Inferior parietal cortex (tissue), 1 donor: ENCODE measurements at regions not wholly inside any gene's neighbourhood (a gene's known extent, or its start where the extent isn't known, plus 50 kb on each side); places are given as distances from the start of the nearest gene placed in this dataset.

Source experiments
- DNase-seq: peaks from one replicate; pipeline ENCODE4 v3.0.0-alpha.2; 2016; ENCODE audit errors: extremely low spot score

- no peak for DNase-seq
These were observed 149.8 kb upstream of the AKIRIN2 start for GRCh38 chr6:87851674-87852299.

GRCh38 chr6:87848616-87849015 lies 146.6 kb upstream of the AKIRIN2 start:
- no peak for DNase-seq

GRCh38 chr6:87847830-87848210 lies 145.8 kb upstream of the AKIRIN2 start:
- no peak for DNase-seq

- DNase-seq = no peak
These were observed 145.2 kb upstream of the AKIRIN2 start for GRCh38 chr6:87847135-87847829.

GRCh38 chr6:87846434-87846833 lies 144.4 kb upstream of the AKIRIN2 start:
- no peak for DNase-seq

- no peak for DNase-seq
These were observed 138.3 kb upstream of the AKIRIN2 start for GRCh38 chr6:87840324-87840723.

GRCh38 chr6:87837876-87838275 lies 135.8 kb upstream of the AKIRIN2 start:
- DNase-seq = no peak

- no peak for DNase-seq
These were observed 135.4 kb upstream of the AKIRIN2 start for GRCh38 chr6:87837444-87837843.

GRCh38 chr6:87832025-87832825 lies 130.2 kb upstream of the AKIRIN2 start:
- peak; percentile 35 for DNase-seq

GRCh38 chr6:87830907-87831306 lies 128.9 kb upstream of the AKIRIN2 start:
- no peak for DNase-seq

- no peak for DNase-seq
These were observed 127.6 kb upstream of the AKIRIN2 start for GRCh38 chr6:87829622-87830121.

GRCh38 chr6:87828044-87828443 lies 126.0 kb upstream of the AKIRIN2 start:
- no peak for DNase-seq

- DNase-seq = no peak
These were observed 125.3 kb upstream of the AKIRIN2 start for GRCh38 chr6:87827346-87827745.

- DNase-seq = no peak
These were observed 124.4 kb upstream of the AKIRIN2 start for GRCh38 chr6:87826424-87826823.

- DNase-seq = no peak
These were observed 123.8 kb upstream of the AKIRIN2 start for GRCh38 chr6:87825821-87826221.

GRCh38 chr6:87824958-87825491 lies 123.0 kb upstream of the AKIRIN2 start:
- DNase-seq = no peak

- DNase-seq = no peak
These were observed 120.0 kb upstream of the AKIRIN2 start for GRCh38 chr6:87822011-87822410.

GRCh38 chr6:87820343-87820984 lies 118.4 kb upstream of the AKIRIN2 start:
- no peak for DNase-seq

- DNase-seq = no peak
These were observed 115.2 kb upstream of the AKIRIN2 start for GRCh38 chr6:87817183-87817582.

- no peak for DNase-seq
These were observed 113.4 kb upstream of the AKIRIN2 start for GRCh38 chr6:87815449-87815848.

- no peak for DNase-seq
These were observed 106.1 kb upstream of the AKIRIN2 start for GRCh38 chr6:87808005-87808757.
